HepG2 (cell line): ENCODE measurements at regions not wholly inside any gene's neighbourhood (a gene's known extent, or its start where the extent isn't known, plus 50 kb on each side); places are given as distances from the start of the nearest gene placed in this dataset.

Experiments
- HIVEP1 ChIP-seq: sonication (generic); formaldehyde crosslinking; IDR thresholded peaks from 2 replicates; pipeline ENCODE4 v1.4.0; 2020; ENCODE audit warnings: mild to moderate bottlenecking, missing genetic modification reagents
- KDM6A ChIP-seq: IDR thresholded peaks from 2 replicates; pipeline ENCODE4 v1.6.1; 2016; ENCODE audit warnings: low read depth
- LCORL ChIP-seq, 2 experiments: fragments of 450-650 bp in 1 of 2; sonication (generic) in 1 of 2; formaldehyde crosslinking in 1 of 2; IDR thresholded peaks; 2 replicates each; pipeline versions ENCODE4 v1.5.0 to v1.6.1; 2017 to 2020; ENCODE audit warnings: antibody characterized with exemption in 1 of 2, missing genetic modification reagents in 1 of 2
- MBNL3 ChIP-seq: fragments of 250-450 bp; sonication (Bioruptor Pico); conservative IDR thresholded peaks from 2 replicates; pipeline ENCODE4 v1.8.0; 2022; ENCODE audit warnings: mild to moderate bottlenecking, inconsistent platforms
- RBFOX2 ChIP-seq: fragments of 200-400 bp; formaldehyde crosslinking; IDR thresholded peaks from 2 replicates; pipeline ENCODE4 v1.6.1; 2017; ENCODE audit warnings: low read depth, mild to moderate bottlenecking, low read length
- TF ChIP-seq, protein P1 (sequence below): sonication (generic); formaldehyde crosslinking; IDR thresholded peaks from 2 replicates; pipeline ENCODE4 v1.5.1; 2020; ENCODE audit warnings: mild to moderate bottlenecking, missing genetic modification reagents, borderline replicate concordance

DNA sequence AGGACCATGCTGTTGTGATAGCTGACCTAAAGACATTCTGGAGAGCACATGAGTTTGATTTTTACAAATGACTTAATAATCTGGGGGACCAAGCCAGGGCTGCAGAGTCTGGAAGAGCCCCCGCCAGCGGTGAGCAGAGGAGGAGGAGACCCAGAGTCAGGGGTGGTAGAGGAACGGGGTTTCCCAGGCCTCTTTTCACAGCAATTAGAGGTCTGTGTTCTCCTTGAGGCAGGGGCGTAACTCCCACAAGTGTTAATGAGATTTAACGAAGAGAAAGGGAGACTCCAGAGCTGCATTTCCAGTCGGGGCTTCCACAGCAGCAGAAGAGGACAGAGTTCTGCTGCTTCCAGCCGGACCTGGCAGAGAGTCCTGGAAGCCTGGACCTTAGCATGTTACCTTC, 137.9 kb upstream of the SLC24A2 start (continued):
- TF ChIP-seq, protein P1, sequence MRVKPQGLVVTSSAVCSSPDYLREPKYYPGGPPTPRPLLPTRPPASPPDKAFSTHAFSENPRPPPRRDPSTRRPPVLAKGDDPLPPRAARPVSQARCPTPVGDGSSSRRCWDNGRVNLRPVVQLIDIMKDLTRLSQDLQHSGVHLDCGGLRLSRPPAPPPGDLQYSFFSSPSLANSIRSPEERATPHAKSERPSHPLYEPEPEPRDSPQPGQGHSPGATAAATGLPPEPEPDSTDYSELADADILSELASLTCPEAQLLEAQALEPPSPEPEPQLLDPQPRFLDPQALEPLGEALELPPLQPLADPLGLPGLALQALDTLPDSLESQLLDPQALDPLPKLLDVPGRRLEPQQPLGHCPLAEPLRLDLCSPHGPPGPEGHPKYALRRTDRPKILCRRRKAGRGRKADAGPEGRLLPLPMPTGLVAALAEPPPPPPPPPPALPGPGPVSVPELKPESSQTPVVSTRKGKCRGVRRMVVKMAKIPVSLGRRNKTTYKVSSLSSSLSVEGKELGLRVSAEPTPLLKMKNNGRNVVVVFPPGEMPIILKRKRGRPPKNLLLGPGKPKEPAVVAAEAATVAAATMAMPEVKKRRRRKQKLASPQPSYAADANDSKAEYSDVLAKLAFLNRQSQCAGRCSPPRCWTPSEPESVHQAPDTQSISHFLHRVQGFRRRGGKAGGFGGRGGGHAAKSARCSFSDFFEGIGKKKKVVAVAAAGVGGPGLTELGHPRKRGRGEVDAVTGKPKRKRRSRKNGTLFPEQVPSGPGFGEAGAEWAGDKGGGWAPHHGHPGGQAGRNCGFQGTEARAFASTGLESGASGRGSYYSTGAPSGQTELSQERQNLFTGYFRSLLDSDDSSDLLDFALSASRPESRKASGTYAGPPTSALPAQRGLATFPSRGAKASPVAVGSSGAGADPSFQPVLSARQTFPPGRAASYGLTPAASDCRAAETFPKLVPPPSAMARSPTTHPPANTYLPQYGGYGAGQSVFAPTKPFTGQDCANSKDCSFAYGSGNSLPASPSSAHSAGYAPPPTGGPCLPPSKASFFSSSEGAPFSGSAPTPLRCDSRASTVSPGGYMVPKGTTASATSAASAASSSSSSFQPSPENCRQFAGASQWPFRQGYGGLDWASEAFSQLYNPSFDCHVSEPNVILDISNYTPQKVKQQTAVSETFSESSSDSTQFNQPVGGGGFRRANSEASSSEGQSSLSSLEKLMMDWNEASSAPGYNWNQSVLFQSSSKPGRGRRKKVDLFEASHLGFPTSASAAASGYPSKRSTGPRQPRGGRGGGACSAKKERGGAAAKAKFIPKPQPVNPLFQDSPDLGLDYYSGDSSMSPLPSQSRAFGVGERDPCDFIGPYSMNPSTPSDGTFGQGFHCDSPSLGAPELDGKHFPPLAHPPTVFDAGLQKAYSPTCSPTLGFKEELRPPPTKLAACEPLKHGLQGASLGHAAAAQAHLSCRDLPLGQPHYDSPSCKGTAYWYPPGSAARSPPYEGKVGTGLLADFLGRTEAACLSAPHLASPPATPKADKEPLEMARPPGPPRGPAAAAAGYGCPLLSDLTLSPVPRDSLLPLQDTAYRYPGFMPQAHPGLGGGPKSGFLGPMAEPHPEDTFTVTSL, result no peak
- TF ChIP-seq LCORL (IDR thresholded peaks at IDR 0.05) (no peak), LCORL (CRISPR knock-in tag; IDR thresholded peaks at IDR 0.05) (no peak), KDM6A (CRISPR knock-in tag) (no peak), RBFOX2 (no peak), HIVEP1 (CRISPR knock-in tag) (no peak), MBNL3 (no peak)
